ENCODE measurements at regions not wholly inside any gene's neighbourhood (a gene's known extent, or its start where the extent isn't known, plus 50 kb on each side); places are given as distances from the start of the nearest gene placed in this dataset.

GRCh38 chr10:59047957-59048618 is 128.4 kb upstream of the PHYHIPL start (continued):
- peak; percentile 94; the same call in 1 of the 2 replicates for TF ChIP-seq MTA3 (IDR thresholded peaks at IDR 0.05; ENCODE audit: borderline replicate concordance, low read length)
- no peak for TF ChIP-seq SMARCA5 (IDR thresholded peaks at IDR 0.05)
- TF ChIP-seq MEF2B (IDR thresholded peaks at IDR 0.05; ENCODE audit: partially characterized antibody, poor library complexity, severe bottlenecking): peak; percentile 96
- no peak for TF ChIP-seq SREBF2 (IDR thresholded peaks at IDR 0.05; ENCODE audit: low read length)
- TF ChIP-seq IRF4 (IDR thresholded peaks at IDR 0.05; ENCODE audit: low read depth, low read length): peak; percentile 92
- no peak for TF ChIP-seq POLR2AphosphoS5 (IDR thresholded peaks at IDR 0.05; ENCODE audit: low read length)
- peak; percentile 97 for TF ChIP-seq ZNF217 (IDR thresholded peaks at IDR 0.05)
- TF ChIP-seq ZBTB33 (IDR thresholded peaks at IDR 0.05): no peak
- TF ChIP-seq CHD4 (IDR thresholded peaks at IDR 0.05): no peak
- TF ChIP-seq ZNF687 (IDR thresholded peaks at IDR 0.05): peak; percentile 13
- peak; percentile 56; the same call in 1 of the 2 replicates for TF ChIP-seq CBFB (IDR thresholded peaks at IDR 0.05; ENCODE audit: low read depth)
- TF ChIP-seq NBN (IDR thresholded peaks at IDR 0.05): peak; percentile 81; the same call in 1 of the 2 replicates
- TF ChIP-seq RFX5 (IDR thresholded peaks at IDR 0.05; ENCODE audit: low read depth, low read length): peak; percentile 76; the same call in 1 of the 2 replicates
- TF ChIP-seq SMAD1 (IDR thresholded peaks at IDR 0.05; ENCODE audit: low read depth, partially characterized antibody): peak; percentile 95
- TF ChIP-seq RELB (IDR thresholded peaks at IDR 0.05; ENCODE audit: low read depth): peak; percentile 92; the same call in 1 of the 2 replicates
- TF ChIP-seq TCF7 (IDR thresholded peaks at IDR 0.05; ENCODE audit: borderline replicate concordance): 0 out of 2 replicates have a peak, but pooled peaks have one; percentile 52
- no peak for TF ChIP-seq WRNIP1 (IDR thresholded peaks at IDR 0.05; ENCODE audit: borderline replicate concordance, low read depth, low read length)
- peak; percentile 92 for TF ChIP-seq BMI1 (IDR thresholded peaks at IDR 0.05; ENCODE audit: borderline replicate concordance)
- peak; percentile 97 for TF ChIP-seq EED (IDR thresholded peaks at IDR 0.05; ENCODE audit: low read depth)
- peak; percentile 98 for TF ChIP-seq FOXM1 (IDR thresholded peaks at IDR 0.05; ENCODE audit: low read depth, low read length)
- TF ChIP-seq RAD21 (IDR thresholded peaks at IDR 0.05; ENCODE audit: insufficient read depth, low read depth, low read length): peak; percentile 27; the same call in 1 of the 2 replicates
- TF ChIP-seq BCL3 (IDR thresholded peaks at IDR 0.05; ENCODE audit: borderline replicate concordance, insufficient read depth, low read depth, low read length, poor library complexity, severe bottlenecking): peak; percentile 93
- TF ChIP-seq MEF2A (IDR thresholded peaks at IDR 0.05; ENCODE audit: insufficient read depth, low read depth, low read length): peak; percentile 85

Measured in GM12878 (cell line).